ENCODE measurements at regions not wholly inside any gene's neighbourhood (a gene's known extent, or its start where the extent isn't known, plus 50 kb on each side); places are given as distances from the start of the nearest gene placed in this dataset.

- Histone ChIP-seq H3K27ac (ENCODE audit: low read length) (no peak overlapping the region), H3K9me3 (ENCODE audit: control insufficient read depth in 1 of 2, low read length in 2 of 2) (peaks cover 0 to 2% of the 10 kb centered on the region in 2 donors), H3K36me3 (ENCODE audit: control insufficient read depth in 1 of 2, insufficient read depth in 2 of 2, low read length in 2 of 2) (no peaks in the 10 kb centered on the region), H3K4me1 (ENCODE audit: control insufficient read depth in 1 of 2, insufficient read depth in 2 of 2, low read length in 2 of 2) (no peaks in the 10 kb centered on the region), H3K27me3 (ENCODE audit: low read depth, low read length) (no peaks in the 10 kb centered on the region), H3K4me3 (ENCODE audit: low read depth in 1 of 2, low read length in 2 of 2) (no peak overlapping the region)
These were observed 54.5 kb upstream of the HS3ST4 start for GRCh38 chr16:25637236-25637635.

- no peaks in the 10 kb centered on the region for H3K4me1 ChIP-seq (ENCODE audit: control insufficient read depth in 1 of 2, insufficient read depth in 2 of 2, low read length in 2 of 2)
- peaks cover 0 to 2% of the 10 kb centered on the region in 2 donors for H3K9me3 ChIP-seq (ENCODE audit: control insufficient read depth in 1 of 2, low read length in 2 of 2)
- H3K4me3 ChIP-seq (ENCODE audit: low read depth in 1 of 2, low read length in 2 of 2): no peak overlapping the region
- no peak overlapping the region for H3K27ac ChIP-seq (ENCODE audit: low read length)
- no peaks in the 10 kb centered on the region for H3K36me3 ChIP-seq (ENCODE audit: control insufficient read depth in 1 of 2, insufficient read depth in 2 of 2, low read length in 2 of 2)
- H3K27me3 ChIP-seq (ENCODE audit: low read depth, low read length): no peaks in the 10 kb centered on the region
These were observed 55.1 kb upstream of the HS3ST4 start for GRCh38 chr16:25636662-25637061.

GRCh38 chr16:25635454-25635853, 56.3 kb upstream of the HS3ST4 start:
- H3K4me3 ChIP-seq (ENCODE audit: low read depth in 1 of 2, low read length in 2 of 2): no peak overlapping the region
- H3K36me3 ChIP-seq (ENCODE audit: control insufficient read depth in 1 of 2, insufficient read depth in 2 of 2, low read length in 2 of 2): no peaks in the 10 kb centered on the region
- no peak overlapping the region for H3K27ac ChIP-seq (ENCODE audit: low read length)
- H3K4me1 ChIP-seq (ENCODE audit: control insufficient read depth in 1 of 2, insufficient read depth in 2 of 2, low read length in 2 of 2): no peaks in the 10 kb centered on the region
- H3K27me3 ChIP-seq (ENCODE audit: low read depth, low read length): no peaks in the 10 kb centered on the region
- H3K9me3 ChIP-seq (ENCODE audit: control insufficient read depth in 1 of 2, low read length in 2 of 2): peaks cover 0 to 2% of the 10 kb centered on the region in 2 donors

GRCh38 chr16:25633549-25633948, 58.2 kb upstream of the HS3ST4 start:
- Histone ChIP-seq H3K4me3 (ENCODE audit: low read depth in 1 of 2, low read length in 2 of 2) (no peak overlapping the region), H3K27me3 (ENCODE audit: low read depth, low read length) (no peaks in the 10 kb centered on the region), H3K9me3 (ENCODE audit: control insufficient read depth in 1 of 2, low read length in 2 of 2) (peaks cover 0 to 2% of the 10 kb centered on the region in 2 donors), H3K4me1 (ENCODE audit: control insufficient read depth in 1 of 2, insufficient read depth in 2 of 2, low read length in 2 of 2) (no peaks in the 10 kb centered on the region), H3K36me3 (ENCODE audit: control insufficient read depth in 1 of 2, insufficient read depth in 2 of 2, low read length in 2 of 2) (no peaks in the 10 kb centered on the region), H3K27ac (ENCODE audit: low read length) (no peak overlapping the region)

- no peaks in the 10 kb centered on the region for H3K4me1 ChIP-seq (ENCODE audit: control insufficient read depth in 1 of 2, insufficient read depth in 2 of 2, low read length in 2 of 2)
- no peak overlapping the region for H3K4me3 ChIP-seq (ENCODE audit: low read depth in 1 of 2, low read length in 2 of 2)
- no peak overlapping the region for H3K27ac ChIP-seq (ENCODE audit: low read length)
- no peaks in the 10 kb centered on the region for H3K27me3 ChIP-seq (ENCODE audit: low read depth, low read length)
- no peaks in the 10 kb centered on the region for H3K9me3 ChIP-seq (ENCODE audit: control insufficient read depth in 1 of 2, low read length in 2 of 2)
- H3K36me3 ChIP-seq (ENCODE audit: control insufficient read depth in 1 of 2, insufficient read depth in 2 of 2, low read length in 2 of 2): no peaks in the 10 kb centered on the region
These were observed 63.0 kb upstream of the HS3ST4 start for GRCh38 chr16:25628766-25629165.

- Histone ChIP-seq H3K9me3 (ENCODE audit: control insufficient read depth in 1 of 2, low read length in 2 of 2) (no peaks in the 10 kb centered on the region), H3K4me1 (ENCODE audit: control insufficient read depth in 1 of 2, insufficient read depth in 2 of 2, low read length in 2 of 2) (no peaks in the 10 kb centered on the region), H3K36me3 (ENCODE audit: control insufficient read depth in 1 of 2, insufficient read depth in 2 of 2, low read length in 2 of 2) (no peaks in the 10 kb centered on the region), H3K27ac (ENCODE audit: low read length) (no peak overlapping the region), H3K27me3 (ENCODE audit: low read depth, low read length) (no peaks in the 10 kb centered on the region), H3K4me3 (ENCODE audit: low read depth in 1 of 2, low read length in 2 of 2) (no peak overlapping the region)
These were observed 64.1 kb upstream of the HS3ST4 start for GRCh38 chr16:25627641-25628040.

GRCh38 chr16:25626172-25626571, 65.6 kb upstream of the HS3ST4 start:
- no peaks in the 10 kb centered on the region for H3K36me3 ChIP-seq (ENCODE audit: control insufficient read depth in 1 of 2, insufficient read depth in 2 of 2, low read length in 2 of 2)
- no peak overlapping the region for H3K4me3 ChIP-seq (ENCODE audit: low read depth in 1 of 2, low read length in 2 of 2)
- H3K4me1 ChIP-seq (ENCODE audit: control insufficient read depth in 1 of 2, insufficient read depth in 2 of 2, low read length in 2 of 2): no peaks in the 10 kb centered on the region
- H3K9me3 ChIP-seq (ENCODE audit: control insufficient read depth in 1 of 2, low read length in 2 of 2): no peaks in the 10 kb centered on the region
- no peak overlapping the region for H3K27ac ChIP-seq (ENCODE audit: low read length)
- H3K27me3 ChIP-seq (ENCODE audit: low read depth, low read length): no peaks in the 10 kb centered on the region

GRCh38 chr16:25625620-25626019, 66.1 kb upstream of the HS3ST4 start:
- Histone ChIP-seq H3K9me3 (ENCODE audit: control insufficient read depth in 1 of 2, low read length in 2 of 2) (no peaks in the 10 kb centered on the region), H3K4me3 (ENCODE audit: low read depth in 1 of 2, low read length in 2 of 2) (no peak overlapping the region), H3K27me3 (ENCODE audit: low read depth, low read length) (no peaks in the 10 kb centered on the region), H3K4me1 (ENCODE audit: control insufficient read depth in 1 of 2, insufficient read depth in 2 of 2, low read length in 2 of 2) (no peaks in the 10 kb centered on the region), H3K36me3 (ENCODE audit: control insufficient read depth in 1 of 2, insufficient read depth in 2 of 2, low read length in 2 of 2) (no peaks in the 10 kb centered on the region), H3K27ac (ENCODE audit: low read length) (no peak overlapping the region)

- H3K4me3 ChIP-seq (ENCODE audit: low read depth in 1 of 2, low read length in 2 of 2): no peak overlapping the region
These were observed 77.0 kb upstream of the HS3ST4 start for GRCh38 chr16:25614716-25615265.

GRCh38 chr16:25613931-25614330, 77.8 kb upstream of the HS3ST4 start:
- H3K4me3 ChIP-seq (ENCODE audit: low read depth in 1 of 2, low read length in 2 of 2): no peak overlapping the region
- no peaks in the 10 kb centered on the region for H3K4me1 ChIP-seq (ENCODE audit: control insufficient read depth in 1 of 2, insufficient read depth in 2 of 2, low read length in 2 of 2)
- no peaks in the 10 kb centered on the region for H3K9me3 ChIP-seq (ENCODE audit: control insufficient read depth in 1 of 2, low read length in 2 of 2)
- H3K27me3 ChIP-seq (ENCODE audit: low read depth, low read length): no peaks in the 10 kb centered on the region
- H3K36me3 ChIP-seq (ENCODE audit: control insufficient read depth in 1 of 2, insufficient read depth in 2 of 2, low read length in 2 of 2): no peaks in the 10 kb centered on the region
- H3K27ac ChIP-seq (ENCODE audit: low read length): no peak overlapping the region

More at GRCh38 chr16:25614716-25615265, 77.0 kb upstream of the HS3ST4 start:
- H3K27ac ChIP-seq (ENCODE audit: low read length): no peak overlapping the region
- no peaks in the 10 kb centered on the region for H3K9me3 ChIP-seq (ENCODE audit: control insufficient read depth in 1 of 2, low read length in 2 of 2)
- H3K36me3 ChIP-seq (ENCODE audit: control insufficient read depth in 1 of 2, insufficient read depth in 2 of 2, low read length in 2 of 2): no peaks in the 10 kb centered on the region
- no peaks in the 10 kb centered on the region for H3K4me1 ChIP-seq (ENCODE audit: control insufficient read depth in 1 of 2, insufficient read depth in 2 of 2, low read length in 2 of 2)
- H3K27me3 ChIP-seq (ENCODE audit: low read depth, low read length): no peaks in the 10 kb centered on the region

GRCh38 chr16:25608002-25608401, 83.8 kb upstream of the HS3ST4 start:
- no peak overlapping the region for H3K4me3 ChIP-seq (ENCODE audit: low read depth in 1 of 2, low read length in 2 of 2)
- H3K36me3 ChIP-seq (ENCODE audit: control insufficient read depth in 1 of 2, insufficient read depth in 2 of 2, low read length in 2 of 2): no peaks in the 10 kb centered on the region
- H3K9me3 ChIP-seq (ENCODE audit: control insufficient read depth in 1 of 2, low read length in 2 of 2): peaks cover 0 to 6% of the 10 kb centered on the region in 2 donors
- H3K4me1 ChIP-seq (ENCODE audit: control insufficient read depth in 1 of 2, insufficient read depth in 2 of 2, low read length in 2 of 2): no peaks in the 10 kb centered on the region
- no peaks in the 10 kb centered on the region for H3K27me3 ChIP-seq (ENCODE audit: low read depth, low read length)
- H3K27ac ChIP-seq (ENCODE audit: low read length): no peak overlapping the region

- Histone ChIP-seq H3K4me1 (ENCODE audit: control insufficient read depth in 1 of 2, insufficient read depth in 2 of 2, low read length in 2 of 2) (no peaks in the 10 kb centered on the region), H3K4me3 (ENCODE audit: low read depth in 1 of 2, low read length in 2 of 2) (no peak overlapping the region), H3K9me3 (ENCODE audit: control insufficient read depth in 1 of 2, low read length in 2 of 2) (peaks cover 0 to 9% of the 10 kb centered on the region in 2 donors), H3K27ac (ENCODE audit: low read length) (no peak overlapping the region), H3K36me3 (ENCODE audit: control insufficient read depth in 1 of 2, insufficient read depth in 2 of 2, low read length in 2 of 2) (no peaks in the 10 kb centered on the region), H3K27me3 (ENCODE audit: low read depth, low read length) (no peaks in the 10 kb centered on the region)
These were observed 85.7 kb upstream of the HS3ST4 start for GRCh38 chr16:25606069-25606468.
